ENCODE measurements at regions not wholly inside any gene's neighbourhood (a gene's known extent, or its start where the extent isn't known, plus 50 kb on each side); places are given as distances from the start of the nearest gene placed in this dataset.

GRCh38 chr5:165906871-165907270, 2384.6 kb upstream of the WWC1 start:
- Histone ChIP-seq H3K27me3 (no peaks in the 10 kb centered on the region), H3K4me3 (no peak overlapping the region), H3K9me3 (no peaks in the 10 kb centered on the region), H3K27ac (no peak overlapping the region), H3K4me1 (no peaks in the 10 kb centered on the region), H3K36me3 (no peaks in the 10 kb centered on the region)
- intact Hi-C loops (cut with DNase I): no loop called here
- TF ChIP-seq POLR2A (IDR thresholded peaks at IDR 0.05) (no peak), CTCF (IDR thresholded peaks at IDR 0.05) (no peak)
- no peak for ATAC-seq
- no peak for DNase-seq

GRCh38 chr5:165913059-165913458, 2378.4 kb upstream of the WWC1 start:
- DNase-seq: no peak
- Histone ChIP-seq H3K4me3 (no peak overlapping the region), H3K4me1 (no peaks in the 10 kb centered on the region), H3K27ac (no peak overlapping the region), H3K36me3 (no peaks in the 10 kb centered on the region), H3K27me3 (no peaks in the 10 kb centered on the region), H3K9me3 (no peaks in the 10 kb centered on the region)
- intact Hi-C loops (cut with DNase I): no loop called here
- 22% methylated on average over 2 of the region's 2 CpGs for WGBS (ENCODE audit: insufficient coverage, low coverage, low lambda C conversion rate, missing lambda C conversion rate)
- ATAC-seq: no peak
- TF ChIP-seq POLR2A (IDR thresholded peaks at IDR 0.05): no peak
- no peak for TF ChIP-seq CTCF (IDR thresholded peaks at IDR 0.05)

DNA sequence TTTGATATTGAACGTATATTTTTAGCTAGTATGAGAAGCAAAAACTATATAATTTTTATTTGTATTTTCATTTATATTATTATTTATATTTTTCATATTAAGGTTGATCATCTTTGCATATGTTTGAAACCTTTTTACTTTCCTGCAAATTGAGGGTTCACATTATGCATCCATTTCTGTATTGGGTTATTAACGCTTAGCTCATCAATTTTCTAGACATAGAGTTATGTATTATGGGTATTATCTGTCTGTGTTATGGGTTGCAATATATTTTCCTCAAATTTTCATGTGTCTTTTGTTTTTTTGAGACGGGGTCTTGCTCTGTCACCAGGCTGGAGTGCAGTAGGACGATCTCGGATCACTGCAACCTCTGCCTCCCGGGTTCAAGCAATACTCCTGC, 2377.0 kb upstream of the WWC1 start:
- H3K4me3 ChIP-seq: no peak overlapping the region
- H3K4me1 ChIP-seq: no peaks in the 10 kb centered on the region
- no peaks in the 10 kb centered on the region for H3K36me3 ChIP-seq
- DNase-seq (no peak), ATAC-seq (no peak)
- H3K27ac ChIP-seq: no peak overlapping the region
- WGBS (ENCODE audit: insufficient coverage, low coverage, low lambda C conversion rate, missing lambda C conversion rate): 64% methylated on average over 6 of the region's 6 CpGs
- intact Hi-C loops (cut with DNase I): no loop called here
- H3K27me3 ChIP-seq: no peaks in the 10 kb centered on the region
- H3K9me3 ChIP-seq: no peaks in the 10 kb centered on the region
- TF ChIP-seq POLR2A (IDR thresholded peaks at IDR 0.05): no peak
- no peak for TF ChIP-seq CTCF (IDR thresholded peaks at IDR 0.05)

GRCh38 chr5:165919196-165919595, 2372.2 kb upstream of the WWC1 start:
- ATAC-seq (no peak), DNase-seq (no peak)
- no peak overlapping the region for H3K27ac ChIP-seq
- H3K27me3 ChIP-seq: no peaks in the 10 kb centered on the region
- no peaks in the 10 kb centered on the region for H3K4me1 ChIP-seq
- H3K4me3 ChIP-seq: no peak overlapping the region
- intact Hi-C loops (cut with DNase I): no loop called here
- no peaks in the 10 kb centered on the region for H3K36me3 ChIP-seq
- WGBS (ENCODE audit: insufficient coverage, low coverage, low lambda C conversion rate, missing lambda C conversion rate): 72% methylated on average over 20 of the region's 20 CpGs
- H3K9me3 ChIP-seq: no peaks in the 10 kb centered on the region
- TF ChIP-seq POLR2A (IDR thresholded peaks at IDR 0.05) (no peak), CTCF (IDR thresholded peaks at IDR 0.05) (no peak)

DNA sequence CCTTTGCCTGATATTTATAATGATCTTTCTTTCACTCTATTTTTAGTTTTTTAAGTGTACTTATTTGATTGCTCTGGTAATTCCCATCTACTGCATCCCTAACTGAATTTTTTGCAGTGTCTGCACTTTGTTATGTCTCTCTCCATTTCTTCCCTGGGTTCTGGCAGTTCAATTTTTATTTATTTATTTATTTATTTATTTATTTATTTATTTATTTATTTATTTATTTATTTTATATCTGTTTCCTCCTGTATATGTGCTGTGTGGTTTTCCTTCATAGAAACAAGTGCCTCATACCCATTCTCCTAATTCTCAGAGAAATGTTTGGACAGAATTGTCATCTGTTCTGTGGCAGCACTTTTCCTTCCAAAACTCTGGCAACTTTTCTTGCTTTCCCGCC, 2370.8 kb upstream of the WWC1 start:
- no peaks in the 10 kb centered on the region for H3K9me3 ChIP-seq
- ATAC-seq: no peak
- no peak overlapping the region for H3K4me3 ChIP-seq
- 50% methylated on average over 1 of the region's 1 CpG for WGBS (ENCODE audit: insufficient coverage, low coverage, low lambda C conversion rate, missing lambda C conversion rate)
- intact Hi-C loops (cut with DNase I): no loop called here
- no peak for TF ChIP-seq CTCF (IDR thresholded peaks at IDR 0.05)
- TF ChIP-seq POLR2A (IDR thresholded peaks at IDR 0.05): no peak
- DNase-seq: no peak
- no peaks in the 10 kb centered on the region for H3K4me1 ChIP-seq
- no peaks in the 10 kb centered on the region for H3K27me3 ChIP-seq
- no peak overlapping the region for H3K27ac ChIP-seq
- H3K36me3 ChIP-seq: no peaks in the 10 kb centered on the region
